Ectodermal cell (in vitro differentiated cells): ENCODE measurements at regions not wholly inside any gene's neighbourhood (a gene's known extent, or its start where the extent isn't known, plus 50 kb on each side); places are given as distances from the start of the nearest gene placed in this dataset.
"Not testable (repeated sequence)": the region's sequence is repeated elsewhere in the genome, so short reads cannot be mapped to it uniquely, and the experiment has no call there.

Experiments used
- H3K27ac ChIP-seq: 2 replicates; pipeline ENCODE4 v1.7.0; 2013; ENCODE audit warnings: mild to moderate bottlenecking, low read depth, low read length; ENCODE audit not compliant: insufficient read depth, poor library complexity, severe bottlenecking
- H3K27me3 ChIP-seq: 2 replicates; pipeline ENCODE4 v1.7.0; 2013; ENCODE audit warnings: mild to moderate bottlenecking, low read length; ENCODE audit not compliant: insufficient read depth, control insufficient read depth, poor library complexity, severe bottlenecking
- H3K36me3 ChIP-seq: one replicate; pipeline ENCODE4 v1.7.0; 2013; ENCODE audit warnings: low read length; ENCODE audit not compliant: control insufficient read depth, insufficient read depth
- H3K4me1 ChIP-seq: one replicate; pipeline ENCODE4 v1.7.0; 2013; ENCODE audit warnings: low read length; ENCODE audit not compliant: control insufficient read depth, insufficient read depth
- H3K4me3 ChIP-seq: 2 replicates; pipeline ENCODE4 v1.7.0; 2013; ENCODE audit warnings: low read depth, low read length, control low read depth; ENCODE audit not compliant: insufficient read depth
- H3K9me3 ChIP-seq: 2 replicates; pipeline ENCODE4 v1.7.0; 2013; ENCODE audit warnings: mild to moderate bottlenecking, low read length, moderate library complexity; ENCODE audit not compliant: control insufficient read depth
- WGBS, 2 experiments: methylation state at CpG; one replicate each; pipeline ENCODE4 v1.1.7; 2013; ENCODE audit warnings: missing lambda C conversion rate in 2 of 2; 5-methylcytosine and 5-hydroxymethylcytosine counted together

DNA sequence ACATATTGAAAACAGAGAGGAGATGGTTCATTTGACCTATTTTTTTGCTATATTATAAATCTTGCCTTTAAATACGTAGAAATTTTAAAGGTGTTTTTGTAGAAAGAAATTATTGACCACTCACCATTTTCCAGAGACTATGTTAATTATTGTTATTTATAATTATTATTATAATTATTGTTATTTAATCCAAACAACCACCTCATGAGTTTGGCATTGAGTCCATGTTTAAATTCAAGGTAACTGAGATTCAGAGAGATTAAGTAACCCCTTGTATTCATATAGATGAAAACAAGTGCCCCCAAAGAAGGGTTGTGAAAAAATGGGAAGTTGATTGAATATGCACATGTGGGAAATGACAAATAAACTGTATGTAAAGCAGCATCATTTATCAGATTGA is 692.5 kb upstream of the MIR17HG start:
- Histone ChIP-seq H3K4me1 (no peaks in the 10 kb centered on the region), H3K9me3 (no peaks in the 10 kb centered on the region), H3K4me3 (no peak overlapping the region), H3K27ac (no peak overlapping the region), H3K36me3 (no peaks in the 10 kb centered on the region), H3K27me3 (no peaks in the 10 kb centered on the region)
- WGBS, 2 experiments: no CpG with 5 or more reads among the region's 1 CpG

DNA sequence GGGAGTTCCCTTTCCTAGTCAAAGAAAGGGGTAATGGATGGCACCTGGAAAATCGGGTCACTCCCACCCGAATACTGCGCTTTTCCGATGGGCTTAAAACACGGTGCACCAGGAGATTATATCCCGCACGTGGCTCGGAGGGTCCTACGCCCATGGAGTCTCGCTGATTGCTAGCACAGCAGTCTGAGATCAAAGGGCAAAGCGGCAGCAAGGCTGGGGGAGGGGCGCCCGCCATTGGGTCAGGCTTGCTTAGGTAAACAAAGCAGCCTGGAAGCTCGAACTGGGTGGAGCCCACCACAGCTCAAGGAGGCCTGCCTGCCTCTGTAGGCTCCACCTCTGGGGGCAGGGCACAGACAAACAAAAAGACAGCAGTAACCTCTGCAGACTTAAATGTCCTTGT is 683.3 kb upstream of the MIR17HG start:
- not testable (repeated sequence) for H3K27ac ChIP-seq, H3K9me3 ChIP-seq, H3K4me3 ChIP-seq, H3K36me3 ChIP-seq, H3K4me1 ChIP-seq, H3K27me3 ChIP-seq
- WGBS, 2 experiments: 93 to 95% methylated on average over 14 of the region's 14 CpGs

DNA sequence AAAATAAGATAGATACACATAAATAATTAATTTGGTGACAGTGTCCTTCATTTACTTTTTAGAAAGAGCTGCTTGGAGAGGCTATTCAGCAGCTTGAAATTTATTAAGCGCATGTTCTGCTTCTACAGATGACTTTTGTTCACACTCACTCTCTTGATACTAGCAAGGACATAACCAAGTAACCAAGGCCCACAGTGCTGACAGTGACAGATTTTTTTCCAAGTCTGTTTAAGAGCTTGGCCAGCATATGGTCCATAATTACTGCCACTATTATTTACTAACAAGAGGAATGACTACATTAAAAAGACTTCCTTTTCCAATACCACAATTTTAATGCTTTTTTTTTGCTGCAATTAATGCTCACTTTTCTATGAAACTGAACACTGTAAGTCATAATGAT is 673.7 kb upstream of the MIR17HG start:
- no peaks in the 10 kb centered on the region for H3K4me1 ChIP-seq
- no peak overlapping the region for H3K4me3 ChIP-seq
- no peaks in the 10 kb centered on the region for H3K36me3 ChIP-seq
- H3K27me3 ChIP-seq: no peaks in the 10 kb centered on the region
- 93 to 98% methylated on average over 1 of the region's 1 CpG for WGBS, 2 experiments
- no peaks in the 10 kb centered on the region for H3K9me3 ChIP-seq
- no peak overlapping the region for H3K27ac ChIP-seq

DNA sequence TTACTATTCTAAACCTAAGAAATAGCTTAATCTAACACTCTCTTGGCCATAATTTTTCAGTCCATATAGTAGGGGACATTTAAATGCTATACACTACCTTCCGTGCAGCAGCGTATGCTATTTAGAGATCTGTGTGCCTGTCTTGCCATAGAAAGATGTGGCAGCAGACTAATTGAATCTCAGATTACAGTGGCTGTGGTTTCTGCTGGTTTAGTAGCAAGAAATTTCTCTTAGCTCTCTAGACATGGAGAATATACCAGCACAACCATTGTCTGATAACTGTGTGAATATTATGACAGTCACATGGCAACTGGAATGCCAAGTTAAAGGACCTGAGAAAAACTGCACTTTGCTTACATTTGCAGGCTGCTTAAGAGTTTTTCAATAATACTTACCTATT is 672.4 kb upstream of the MIR17HG start:
- Histone ChIP-seq H3K27me3 (no peaks in the 10 kb centered on the region), H3K9me3 (no peaks in the 10 kb centered on the region), H3K4me1 (no peaks in the 10 kb centered on the region), H3K36me3 (no peaks in the 10 kb centered on the region), H3K27ac (no peak overlapping the region), H3K4me3 (no peak overlapping the region)
- 98 to 100% methylated on average over 2 of the region's 2 CpGs for WGBS, 2 experiments

DNA sequence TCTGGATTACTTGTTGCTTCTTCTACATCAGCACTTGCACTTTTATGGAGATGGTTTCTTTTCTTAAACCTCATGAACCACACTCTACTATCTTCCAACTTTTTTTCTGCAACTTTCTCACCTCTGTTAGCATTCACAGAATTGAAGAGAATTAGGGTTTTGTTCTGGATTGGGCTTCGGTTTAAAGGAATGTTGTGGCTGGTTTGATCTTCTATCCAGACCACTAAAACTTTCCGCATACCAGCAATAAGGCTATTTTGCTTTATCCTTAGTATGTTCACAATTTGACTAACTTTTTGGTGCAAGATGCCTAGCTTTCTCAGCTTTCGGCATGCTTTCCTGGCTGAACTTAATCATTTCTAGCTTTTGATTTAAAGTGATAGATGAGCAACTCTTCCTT is 666.7 kb upstream of the MIR17HG start:
- Histone ChIP-seq H3K4me1 (no peaks in the 10 kb centered on the region), H3K27me3 (no peaks in the 10 kb centered on the region), H3K9me3 (no peaks in the 10 kb centered on the region), H3K36me3 (no peaks in the 10 kb centered on the region), H3K4me3 (no peak overlapping the region), H3K27ac (no peak overlapping the region)
- WGBS, 2 experiments: 88 to 95% methylated on average over 2 of the region's 3 CpGs

DNA sequence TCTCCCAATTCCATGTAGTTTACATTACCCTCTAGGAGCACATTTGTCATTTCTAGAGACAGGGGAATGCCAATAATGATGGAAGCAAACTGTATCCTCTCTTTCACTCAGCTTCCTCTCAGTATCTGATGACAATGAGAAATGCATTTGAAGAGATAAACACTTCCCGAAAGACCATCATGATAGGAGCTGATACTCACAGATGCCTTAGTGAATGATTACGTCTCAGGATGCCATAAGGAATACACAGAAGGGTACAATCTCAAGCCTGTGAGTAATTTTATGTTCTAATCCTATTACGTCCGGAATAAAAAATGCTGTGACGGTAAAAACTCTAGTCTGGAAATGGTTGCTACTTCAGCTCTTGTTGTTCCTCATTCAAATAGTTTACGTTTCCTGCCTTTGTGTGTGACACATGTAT is 663.8 kb upstream of the MIR17HG start:
- no peaks in the 10 kb centered on the region for H3K27me3 ChIP-seq
- 95 to 96% methylated on average over 6 of the region's 6 CpGs for WGBS, 2 experiments
- H3K27ac ChIP-seq: no peak overlapping the region

DNA sequence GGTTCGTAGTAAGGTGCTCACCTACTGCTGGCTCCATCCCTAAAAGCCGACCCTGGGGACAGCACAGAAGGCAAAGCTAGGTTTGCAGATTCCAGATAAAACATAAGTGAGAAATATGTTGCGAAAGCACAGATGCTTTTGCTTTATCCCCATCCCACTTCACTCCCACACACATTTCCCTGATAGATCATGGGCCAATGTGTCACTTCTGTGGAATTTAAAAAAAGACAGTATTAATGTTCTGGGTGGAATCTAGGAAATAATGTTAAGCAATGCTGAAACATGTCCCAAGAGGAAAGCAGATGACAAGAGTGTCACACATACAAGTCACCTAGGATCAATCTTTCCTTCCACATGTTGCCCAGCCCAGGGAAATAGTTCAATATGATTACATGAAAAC is 661.0 kb upstream of the MIR17HG start:
- Histone ChIP-seq H3K27ac (no peak overlapping the region), H3K9me3 (no peaks in the 10 kb centered on the region), H3K4me3 (no peak overlapping the region), H3K36me3 (no peaks in the 10 kb centered on the region), H3K27me3 (no peaks in the 10 kb centered on the region), H3K4me1 (no peaks in the 10 kb centered on the region)
- WGBS, 2 experiments: 88 to 94% methylated on average over 2 to 3 of the region's 3 CpGs

More for the DNA sequence above, 663.8 kb upstream of the MIR17HG start:
- H3K9me3 ChIP-seq: no peaks in the 10 kb centered on the region
- no peaks in the 10 kb centered on the region for H3K4me1 ChIP-seq
- no peaks in the 10 kb centered on the region for H3K36me3 ChIP-seq
- no peak overlapping the region for H3K4me3 ChIP-seq

DNA sequence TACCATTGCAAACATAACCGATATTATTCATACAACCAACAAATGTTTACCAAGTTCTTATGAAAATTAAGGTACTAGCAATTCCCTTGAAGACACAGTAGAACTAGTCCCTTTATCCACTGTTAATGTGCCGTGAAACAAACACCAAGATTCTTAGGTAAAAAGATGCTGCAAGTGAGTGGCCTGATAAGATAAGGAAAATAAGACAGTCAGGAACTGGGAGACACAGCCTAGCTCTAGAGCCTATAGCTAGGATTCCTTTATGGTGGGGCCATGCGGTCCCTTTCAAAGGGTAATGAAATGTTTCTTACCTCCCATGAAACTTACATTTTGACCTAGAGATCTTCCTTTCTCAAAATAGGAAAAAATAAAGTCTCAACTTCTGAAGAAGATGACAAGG is 658.4 kb upstream of the MIR17HG start:
- Histone ChIP-seq H3K27me3 (no peaks in the 10 kb centered on the region), H3K4me3 (no peak overlapping the region), H3K9me3 (no peaks in the 10 kb centered on the region), H3K4me1 (no peaks in the 10 kb centered on the region), H3K27ac (no peak overlapping the region), H3K36me3 (no peaks in the 10 kb centered on the region)
- 92 to 97% methylated on average over 3 of the region's 3 CpGs for WGBS, 2 experiments

DNA sequence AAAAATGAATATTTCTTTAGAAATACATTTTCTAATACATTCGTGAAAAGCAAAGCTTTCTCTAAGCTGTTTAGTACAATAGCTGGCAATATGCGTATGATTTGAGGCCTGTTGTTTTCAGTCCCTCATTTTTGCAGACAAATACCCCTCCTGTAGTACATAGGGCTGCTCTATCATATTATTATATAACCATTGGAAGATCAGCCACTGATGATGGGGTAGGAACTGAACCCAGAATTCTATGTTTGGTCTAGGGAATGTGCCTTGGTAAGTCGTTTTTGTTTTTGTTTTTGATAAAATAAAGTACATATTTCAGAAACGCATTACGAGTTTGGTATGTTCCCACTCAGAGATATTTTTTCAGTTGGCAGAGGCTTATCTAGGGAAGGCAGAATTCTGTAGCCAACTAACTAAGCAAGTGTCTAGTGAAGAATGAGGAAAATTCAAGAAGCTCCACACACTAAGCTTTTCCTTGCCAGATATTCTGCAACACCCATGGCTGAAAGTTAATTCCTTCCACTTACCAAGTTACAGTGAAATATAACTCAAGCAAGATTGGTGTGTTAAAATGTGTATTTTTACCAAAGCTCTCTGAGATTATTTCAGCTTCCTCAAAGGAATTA is 656.9 kb upstream of the MIR17HG start:
- whole genome bisulfite sequencing, 2 experiments: 97 to 100% methylated on average over 4 to 5 of the region's 5 CpGs
- H3K27ac ChIP-seq: no peak overlapping the region
- no peaks in the 10 kb centered on the region for H3K27me3 ChIP-seq
- no peak overlapping the region for H3K4me3 ChIP-seq
- no peaks in the 10 kb centered on the region for H3K4me1 ChIP-seq
- H3K9me3 ChIP-seq: no peaks in the 10 kb centered on the region
- H3K36me3 ChIP-seq: no peaks in the 10 kb centered on the region

DNA sequence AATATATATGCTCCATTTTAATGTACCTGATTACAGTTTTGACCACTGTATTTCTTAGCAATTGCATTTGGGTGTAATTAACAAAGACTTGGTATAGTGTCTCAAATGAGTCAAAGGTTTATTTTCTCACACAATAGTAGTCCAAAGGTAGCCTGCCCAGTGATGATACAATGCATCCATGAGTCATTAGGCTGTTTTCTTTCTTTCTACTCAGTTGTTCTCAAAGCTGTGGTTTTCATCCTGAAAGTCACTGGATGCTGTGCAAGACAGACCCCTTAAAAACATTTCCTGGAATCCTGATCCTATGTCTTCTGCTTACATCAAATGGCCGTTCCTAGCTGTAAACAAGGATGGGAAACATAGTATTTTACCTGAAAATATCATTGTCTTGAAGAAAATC is 651.2 kb upstream of the MIR17HG start:
- Histone ChIP-seq H3K27ac (no peak overlapping the region), H3K9me3 (no peaks in the 10 kb centered on the region), H3K4me1 (no peaks in the 10 kb centered on the region), H3K27me3 (no peaks in the 10 kb centered on the region), H3K36me3 (no peaks in the 10 kb centered on the region), H3K4me3 (no peak overlapping the region)
- WGBS, 2 experiments: 93 to 100% methylated on average over 1 of the region's 1 CpG

DNA sequence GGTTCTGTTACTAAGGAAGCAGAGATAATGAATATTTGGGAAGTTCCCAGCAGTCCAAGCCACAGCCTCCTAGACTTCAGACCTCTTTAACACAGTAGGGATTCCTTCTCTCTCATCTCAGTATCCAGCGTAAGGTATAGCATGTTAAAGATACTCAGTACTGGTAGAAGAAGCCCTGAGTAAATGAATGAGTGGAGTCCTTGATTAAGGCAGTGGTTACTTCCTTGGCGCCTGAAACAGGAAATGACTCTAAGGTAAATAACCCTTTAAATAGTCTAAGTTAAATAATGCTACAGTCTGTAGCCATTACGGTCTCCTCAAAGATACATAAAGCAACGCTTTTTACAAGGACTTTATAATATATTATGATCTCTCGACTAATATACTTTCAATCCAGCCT is 650.8 kb upstream of the MIR17HG start:
- 83 to 100% methylated on average over 1 to 2 of the region's 5 CpGs for WGBS, 2 experiments
- Histone ChIP-seq H3K27ac (no peak overlapping the region), H3K27me3 (no peaks in the 10 kb centered on the region), H3K9me3 (no peaks in the 10 kb centered on the region), H3K36me3 (no peaks in the 10 kb centered on the region), H3K4me3 (no peak overlapping the region), H3K4me1 (no peaks in the 10 kb centered on the region)
